D721Med (cell line): ENCODE measurements at regions not wholly inside any gene's neighbourhood (a gene's known extent, or its start where the extent isn't known, plus 50 kb on each side); places are given as distances from the start of the nearest gene placed in this dataset.

Experiments
- DNase-seq: peaks from one replicate; pipeline ENCODE4 v3.0.0; 2011; ENCODE audit warnings: low spot score; ENCODE audit not compliant: insufficient read length
- FAIRE-seq: peaks from 2 replicates; lab custom pipeline; 2011; peaks lifted over from hg19 to GRCh38; lab: Jason Lieb, UNC
- TF ChIP-seq, protein P1 (sequence below): IDR thresholded peaks from 2 replicates; pipeline ENCODE4 v1.5.1; 2012; ENCODE audit warnings: mild to moderate bottlenecking, control low read depth; ENCODE audit not compliant: insufficient read depth; ENCODE audit errors: missing control alignments

GRCh38 chr15:67972377-67972776 lies 81.7 kb upstream of the PIAS1 start:
- FAIRE-seq: no peak
- DNase-seq: no peak
- TF ChIP-seq, protein P1, sequence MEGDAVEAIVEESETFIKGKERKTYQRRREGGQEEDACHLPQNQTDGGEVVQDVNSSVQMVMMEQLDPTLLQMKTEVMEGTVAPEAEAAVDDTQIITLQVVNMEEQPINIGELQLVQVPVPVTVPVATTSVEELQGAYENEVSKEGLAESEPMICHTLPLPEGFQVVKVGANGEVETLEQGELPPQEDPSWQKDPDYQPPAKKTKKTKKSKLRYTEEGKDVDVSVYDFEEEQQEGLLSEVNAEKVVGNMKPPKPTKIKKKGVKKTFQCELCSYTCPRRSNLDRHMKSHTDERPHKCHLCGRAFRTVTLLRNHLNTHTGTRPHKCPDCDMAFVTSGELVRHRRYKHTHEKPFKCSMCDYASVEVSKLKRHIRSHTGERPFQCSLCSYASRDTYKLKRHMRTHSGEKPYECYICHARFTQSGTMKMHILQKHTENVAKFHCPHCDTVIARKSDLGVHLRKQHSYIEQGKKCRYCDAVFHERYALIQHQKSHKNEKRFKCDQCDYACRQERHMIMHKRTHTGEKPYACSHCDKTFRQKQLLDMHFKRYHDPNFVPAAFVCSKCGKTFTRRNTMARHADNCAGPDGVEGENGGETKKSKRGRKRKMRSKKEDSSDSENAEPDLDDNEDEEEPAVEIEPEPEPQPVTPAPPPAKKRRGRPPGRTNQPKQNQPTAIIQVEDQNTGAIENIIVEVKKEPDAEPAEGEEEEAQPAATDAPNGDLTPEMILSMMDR: no peak

DNA sequence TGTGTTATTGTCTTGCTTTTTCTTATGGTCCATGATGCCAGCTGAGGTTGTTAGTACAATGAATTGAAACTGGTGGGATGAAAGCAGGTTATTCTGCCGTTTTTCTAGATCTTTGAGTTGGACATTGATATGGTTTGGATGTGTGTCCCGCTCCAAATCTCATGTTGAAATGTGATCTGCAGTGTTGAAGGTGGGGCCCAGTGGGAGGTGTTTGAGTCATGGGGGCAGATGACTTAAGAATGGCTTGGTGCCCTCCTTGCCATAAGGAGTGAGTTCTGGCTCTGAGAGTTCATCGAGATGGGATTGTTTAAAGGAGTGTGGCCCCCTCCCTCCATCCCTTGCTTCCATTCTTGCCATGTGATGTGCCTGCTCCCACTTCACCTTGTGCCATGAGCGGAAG lies 80.3 kb upstream of the PIAS1 start:
- no peak for FAIRE-seq
- DNase-seq: no peak
- TF ChIP-seq, protein P1: no peak

- no peak for DNase-seq
- TF ChIP-seq, protein P1: no peak
- FAIRE-seq: no peak
These were observed 77.5 kb upstream of the PIAS1 start for GRCh38 chr15:67976506-67977073.

GRCh38 chr15:67977414-67978089 lies 76.6 kb upstream of the PIAS1 start:
- FAIRE-seq (no peak), DNase-seq (no peak)
- TF ChIP-seq, protein P1: no peak

GRCh38 chr15:67979281-67979680 lies 74.8 kb upstream of the PIAS1 start:
- FAIRE-seq (no peak), DNase-seq (no peak)
- TF ChIP-seq, protein P1: no peak

- DNase-seq: no peak
- TF ChIP-seq, protein P1: no peak
- FAIRE-seq: no peak
These were observed 73.9 kb upstream of the PIAS1 start for GRCh38 chr15:67980171-67980570.

GRCh38 chr15:67980773-67981685 lies 73.1 kb upstream of the PIAS1 start:
- peak; percentile 96 for FAIRE-seq
- TF ChIP-seq, protein P1: no peak
- DNase-seq: peak; percentile 22
